GM18505 (cell line): ENCODE measurements at regions not wholly inside any gene's neighbourhood (a gene's known extent, or its start where the extent isn't known, plus 50 kb on each side); places are given as distances from the start of the nearest gene placed in this dataset.

Experiments
- ATAC-seq: cut with Tn5 transposase; IDR thresholded peaks from one replicate; pipeline ENCODE4 v1.9.1; 2021; ENCODE audit not compliant: unreplicated experiment
- POLR2A ChIP-seq: IDR thresholded peaks from 4 replicates; pipeline ENCODE4 v1.6.1; 2011; ENCODE audit warnings: borderline replicate concordance; ENCODE audit not compliant: insufficient read depth, insufficient read length; ENCODE audit errors: extremely low read depth

DNA sequence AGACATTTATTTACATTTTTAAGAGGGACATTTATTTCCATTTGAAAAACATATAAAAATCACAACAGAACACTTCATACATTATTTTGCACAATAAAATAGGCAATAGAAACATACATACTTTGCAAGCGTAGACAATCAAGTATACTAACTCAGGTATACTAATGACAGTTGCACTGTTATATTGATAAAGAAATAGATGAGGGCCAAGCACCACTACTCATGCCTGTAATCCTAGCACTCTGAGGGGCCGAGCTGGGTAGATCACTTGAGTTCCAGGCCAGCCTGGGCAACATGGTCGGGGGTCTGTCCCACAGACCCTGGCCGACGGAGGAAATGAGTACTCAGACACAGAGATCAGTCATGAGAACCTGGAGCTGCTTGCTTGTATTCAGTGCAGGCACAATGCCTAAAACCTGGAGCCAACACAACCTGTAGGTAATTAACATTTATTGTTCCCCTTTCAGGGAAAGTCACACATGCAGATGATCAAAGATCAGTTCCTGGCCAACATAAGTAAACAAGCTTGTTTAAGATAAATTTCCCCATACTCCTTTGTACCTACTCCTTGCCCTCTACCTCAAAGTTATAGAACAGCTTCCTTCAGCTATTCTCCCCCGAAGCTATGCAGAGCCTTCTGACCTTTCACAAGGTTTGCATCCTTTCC lies 1960.2 kb downstream of the SUCLG1 start:
- no peak for TF ChIP-seq POLR2A
- no peak for ATAC-seq

DNA sequence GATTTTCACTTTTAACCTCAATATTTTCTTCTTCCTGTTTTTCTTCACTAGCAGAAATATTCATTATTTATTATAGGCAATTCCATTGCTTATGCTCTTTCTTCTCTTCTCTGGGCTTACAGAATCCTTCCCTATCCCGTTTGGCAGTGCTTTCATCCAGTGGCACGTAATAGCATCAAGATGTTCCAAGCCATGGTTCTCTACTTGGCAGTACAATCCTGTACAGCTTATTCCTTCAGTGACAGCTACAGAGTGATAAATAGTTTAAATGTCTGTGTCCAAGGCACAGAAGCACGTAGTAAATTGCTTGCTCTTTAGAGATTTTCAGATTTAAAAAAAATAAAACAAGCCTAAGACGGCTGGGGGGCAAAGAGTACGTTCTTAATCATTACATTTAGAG lies 1964.3 kb downstream of the SUCLG1 start:
- ATAC-seq: no peak
- TF ChIP-seq POLR2A: no peak

DNA sequence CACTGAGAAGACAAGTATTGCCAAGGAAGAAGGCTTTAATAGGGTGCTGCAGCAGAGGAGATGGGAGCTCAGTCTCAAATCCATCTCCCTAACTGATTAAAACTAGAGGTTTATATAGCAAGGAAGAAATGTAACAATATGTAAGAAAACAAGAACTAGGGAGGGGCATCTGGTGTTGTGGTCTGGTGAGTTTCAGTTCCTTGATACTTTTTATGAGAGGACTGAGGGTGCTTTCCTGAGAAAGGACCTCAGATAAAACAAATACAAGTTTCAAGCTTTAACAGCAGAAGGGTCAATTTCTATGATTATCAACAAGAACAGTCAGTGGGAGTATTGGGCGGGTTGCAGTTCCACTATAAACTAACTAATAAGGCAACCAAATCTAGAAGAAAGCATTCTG lies 1967.5 kb downstream of the SUCLG1 start:
- no peak for TF ChIP-seq POLR2A
- no peak for ATAC-seq

DNA sequence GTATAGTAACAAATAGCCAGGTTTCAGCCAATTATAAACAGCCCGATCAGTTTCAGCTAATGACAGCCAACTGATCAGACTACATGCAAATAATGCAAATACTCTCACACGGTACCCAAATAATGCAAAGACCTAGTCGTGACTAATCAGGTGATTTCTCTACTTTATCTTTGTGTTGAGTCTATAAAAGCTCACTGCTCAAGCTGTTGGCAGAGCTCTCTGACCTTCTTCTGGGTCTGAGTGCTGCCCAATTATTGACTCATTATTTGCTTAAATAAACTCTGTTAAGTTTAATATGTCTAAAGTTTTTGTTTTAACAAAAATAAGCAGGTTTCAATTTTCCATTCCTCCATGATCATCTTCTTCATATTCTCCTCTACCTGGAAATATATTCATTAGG lies 1971.7 kb downstream of the SUCLG1 start:
- ATAC-seq: no peak
- TF ChIP-seq POLR2A: no peak

DNA sequence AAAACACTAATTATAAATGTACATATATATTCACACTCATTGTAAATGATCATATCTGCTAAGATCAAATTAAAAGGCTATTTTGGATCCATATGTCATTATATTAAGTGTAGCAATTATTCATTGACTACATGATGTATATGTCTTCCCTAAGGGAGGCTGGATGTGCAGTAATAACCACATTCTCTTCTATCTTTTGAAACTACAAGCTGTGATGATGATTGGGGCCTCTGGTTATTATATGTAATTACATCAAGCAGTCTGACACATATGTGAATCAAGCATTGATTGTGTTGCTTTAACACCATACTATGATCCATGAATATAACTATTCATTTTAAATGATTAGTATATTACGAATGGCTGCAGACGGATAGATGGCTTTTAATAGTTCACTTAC lies 1973.4 kb downstream of the SUCLG1 start:
- TF ChIP-seq POLR2A: no peak

DNA sequence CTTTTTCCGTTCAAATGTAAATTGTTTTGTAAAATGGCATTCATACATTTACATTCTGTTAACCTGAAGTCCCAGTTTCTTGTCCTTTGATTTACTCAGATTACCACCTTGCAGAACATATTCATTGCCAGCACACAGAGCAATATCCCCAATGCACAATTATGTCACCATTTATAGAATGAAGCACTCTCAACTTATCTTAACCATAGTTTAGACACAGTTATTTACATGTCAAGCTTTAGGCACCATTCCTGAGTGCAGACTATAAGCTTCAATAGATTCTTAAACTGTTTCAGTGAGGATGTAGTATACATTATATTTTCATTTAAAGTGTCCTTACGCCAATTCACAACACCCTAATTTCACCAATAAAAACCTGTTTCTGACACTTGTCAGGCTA lies 1977.9 kb downstream of the SUCLG1 start:
- no peak for TF ChIP-seq POLR2A
- no peak for ATAC-seq

More for the DNA sequence above, 1973.4 kb downstream of the SUCLG1 start:
- ATAC-seq: no peak

DNA sequence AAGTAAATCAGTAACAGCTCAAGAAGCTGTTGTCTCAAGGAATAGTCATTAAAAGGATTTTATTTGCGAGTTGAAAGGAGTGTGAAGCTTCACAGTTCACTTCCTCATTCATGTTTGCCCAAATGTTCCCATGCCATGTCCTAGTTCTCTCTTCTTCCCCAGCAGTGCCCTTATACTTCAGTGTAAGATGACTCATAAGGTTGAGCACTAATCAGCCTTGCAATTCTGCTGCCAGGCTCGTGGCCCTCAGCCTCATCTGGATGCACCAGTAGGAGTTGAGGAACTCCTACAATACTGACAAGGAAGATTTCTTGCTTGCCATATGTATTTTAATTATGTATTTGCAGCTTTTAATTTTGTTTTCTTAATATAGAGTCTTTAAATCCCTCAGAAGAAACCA lies 1980.4 kb downstream of the SUCLG1 start:
- no peak for ATAC-seq
- TF ChIP-seq POLR2A: no peak

DNA sequence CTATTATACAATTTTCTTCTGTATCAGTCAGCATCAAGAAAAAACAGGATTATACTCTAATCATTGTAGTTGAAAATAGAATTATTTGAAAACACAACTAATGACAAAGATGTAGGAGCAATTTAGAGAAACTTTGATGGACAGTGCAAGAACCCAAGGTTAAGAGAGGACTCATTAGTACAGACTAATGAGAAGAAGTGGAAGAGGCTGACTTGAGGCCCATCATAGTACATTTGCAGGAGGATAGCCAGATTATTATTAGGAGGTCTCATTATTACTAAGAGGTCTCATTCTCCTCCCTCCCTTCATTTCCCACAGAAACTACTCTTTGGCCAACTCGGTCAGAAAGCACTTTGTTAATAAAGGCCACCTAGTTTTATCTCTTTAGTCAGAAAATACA lies 1983.0 kb downstream of the SUCLG1 start:
- ATAC-seq: no peak
- no peak for TF ChIP-seq POLR2A

DNA sequence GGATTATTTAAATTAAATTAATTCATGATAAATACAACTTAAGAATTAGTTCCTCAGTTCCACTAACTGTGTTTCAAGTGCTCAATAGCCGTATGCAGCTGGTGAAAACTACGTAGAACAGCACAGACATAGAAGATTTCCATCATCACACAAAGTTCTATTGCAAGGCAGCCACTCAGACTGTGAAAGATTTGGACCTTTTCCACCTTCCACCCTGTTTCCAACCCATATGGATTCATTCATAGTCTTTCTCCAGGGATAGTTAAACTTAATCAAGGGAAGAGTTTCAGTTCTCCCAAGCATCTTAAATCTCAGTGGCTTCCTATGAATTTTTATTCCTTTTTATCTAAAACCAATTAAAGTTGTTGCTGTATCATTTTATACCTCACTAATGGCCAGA lies 2030.8 kb downstream of the SUCLG1 start:
- no peak for ATAC-seq
- no peak for TF ChIP-seq POLR2A

DNA sequence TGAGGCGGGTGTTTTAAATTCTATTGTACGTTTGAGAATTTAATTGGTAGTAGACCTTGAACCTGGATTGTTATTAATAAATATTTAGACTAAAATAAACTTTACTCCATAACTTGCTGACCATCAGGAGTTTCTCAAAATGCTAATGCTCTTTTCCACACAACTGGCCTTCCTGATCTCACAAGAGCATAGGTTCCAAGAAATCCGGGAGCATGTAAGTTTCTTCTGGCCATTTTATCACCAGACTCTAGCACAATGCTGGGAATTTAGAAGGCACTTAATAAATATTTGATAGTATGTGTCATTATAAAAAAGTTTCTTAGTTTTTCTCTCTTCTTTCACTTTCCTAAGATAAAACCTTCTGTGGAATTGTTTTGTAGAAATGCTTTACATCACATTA lies 2047.1 kb downstream of the SUCLG1 start:
- no peak for TF ChIP-seq POLR2A
- no peak for ATAC-seq

DNA sequence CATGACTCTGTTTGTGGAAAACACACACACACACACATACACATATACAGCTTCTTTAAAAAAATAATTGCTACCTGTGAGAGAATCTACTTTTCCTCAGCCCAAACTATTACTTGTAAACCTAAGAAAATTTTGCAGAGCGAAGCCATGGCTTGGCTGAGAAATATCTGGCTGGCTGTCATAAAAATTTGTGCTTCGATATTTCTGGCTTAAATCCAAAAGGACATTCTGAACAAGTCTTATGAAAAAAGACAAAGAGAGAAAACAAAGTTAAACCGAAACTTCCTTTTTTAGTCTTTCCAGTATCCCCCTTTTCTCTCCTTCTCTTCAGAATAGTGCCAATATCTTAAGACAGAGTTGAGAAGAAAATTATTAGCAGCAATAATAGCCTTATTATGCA lies 2048.0 kb downstream of the SUCLG1 start:
- TF ChIP-seq POLR2A: no peak
- no peak for ATAC-seq

DNA sequence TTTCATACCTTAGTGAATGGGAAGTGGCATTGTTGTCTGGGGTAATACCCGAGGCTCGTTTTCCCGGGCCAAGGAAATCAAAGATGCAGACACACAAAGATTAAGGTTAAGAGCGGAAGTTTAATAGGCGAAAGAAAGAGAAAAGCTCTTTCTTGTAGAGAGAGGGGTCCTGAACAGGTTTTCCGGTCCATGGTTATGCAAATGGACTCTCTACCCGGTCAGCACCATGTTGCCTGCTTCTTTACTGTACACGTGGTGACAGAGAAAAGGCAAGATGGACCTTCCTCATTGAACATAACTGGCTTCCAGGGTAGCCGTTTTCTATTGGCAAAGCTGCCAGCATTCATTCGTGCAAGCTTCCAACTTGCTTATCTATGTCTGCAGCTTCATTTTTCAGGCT lies 2063.5 kb downstream of the SUCLG1 start:
- no peak for TF ChIP-seq POLR2A
- no peak for ATAC-seq

DNA sequence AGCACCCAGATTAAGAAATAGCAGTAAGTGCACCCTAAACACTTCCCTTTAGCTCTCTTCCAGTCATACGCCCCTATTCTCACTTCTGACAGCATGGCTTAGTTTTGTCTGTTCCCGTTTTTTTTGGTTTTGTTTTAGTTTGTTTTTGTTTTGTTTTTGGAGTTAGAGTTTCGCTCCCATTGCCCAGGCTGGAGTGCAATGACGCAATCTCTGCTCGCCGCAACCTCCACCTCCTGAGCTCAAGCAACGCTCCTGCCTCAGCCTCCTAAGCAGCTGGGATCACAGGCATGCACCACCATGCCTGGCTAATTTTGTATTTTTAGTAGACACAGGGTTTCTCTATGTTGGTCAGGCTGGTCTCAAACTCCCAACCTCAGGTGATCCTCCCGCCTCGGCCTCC lies 2067.7 kb downstream of the SUCLG1 start:
- no peak for ATAC-seq
- no peak for TF ChIP-seq POLR2A

DNA sequence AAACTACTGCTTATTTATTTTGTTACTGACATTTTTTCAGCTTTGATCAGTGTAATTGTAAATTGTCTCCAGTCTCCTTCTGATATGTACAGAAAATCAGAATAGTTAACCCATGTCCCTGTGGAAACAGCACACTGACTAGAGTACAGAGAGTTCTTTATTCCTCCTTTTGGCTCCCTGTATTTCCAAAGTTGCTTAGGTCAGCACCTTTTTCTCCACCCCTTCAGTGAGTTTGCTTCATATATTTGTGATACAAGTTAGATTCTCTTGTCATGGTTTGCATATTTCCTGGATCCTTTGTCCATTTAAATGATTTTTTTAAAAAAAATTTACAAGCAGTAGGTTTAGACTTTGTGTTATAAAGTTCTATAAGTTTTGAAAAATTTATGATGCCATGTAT lies 2051.1 kb upstream of the LRRTM1 start:
- TF ChIP-seq POLR2A: no peak
- ATAC-seq: no peak

DNA sequence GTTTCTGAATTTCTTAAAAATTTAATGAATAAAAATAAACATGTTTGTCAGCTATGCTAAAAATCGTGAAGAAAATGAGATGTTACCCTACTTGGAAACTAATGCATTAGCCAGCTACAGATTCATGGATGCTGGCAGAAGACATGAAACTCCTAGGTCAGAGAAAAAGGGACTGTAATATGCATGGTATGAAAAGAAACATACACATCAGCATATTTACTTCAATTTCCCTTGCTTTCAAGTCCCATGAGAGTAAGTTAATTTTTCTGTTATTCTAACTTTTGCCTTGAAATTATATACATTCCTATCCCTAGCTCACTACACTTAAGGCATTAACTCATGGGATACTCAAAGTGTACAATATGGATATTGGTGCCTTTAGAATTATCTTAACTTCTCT lies 2041.4 kb upstream of the LRRTM1 start:
- no peak for ATAC-seq
- no peak for TF ChIP-seq POLR2A
